Ovary (tissue), 3 donors: ENCODE measurements at regions not wholly inside any gene's neighbourhood (a gene's known extent, or its start where the extent isn't known, plus 50 kb on each side); places are given as distances from the start of the nearest gene placed in this dataset.

Experiments used
- POLR2A ChIP-seq: fragments of 450-650 bp; IDR thresholded peaks from one replicate; pipeline ENCODE4 v1.6.1; 2017; ENCODE audit warnings: antibody characterized with exemption, mild to moderate bottlenecking, moderate library complexity
- TF ChIP-seq, protein P1 (sequence below), 3 donors: fragments of 450-650 bp in 2 of 3; fragments of 200-600 bp in 1 of 3; IDR thresholded peaks; one replicate each; pipeline versions ENCODE4 v1.5.1 to v1.8.0; 2016 to 2022; ENCODE audit warnings: antibody characterized with exemption in 3 of 3, mild to moderate bottlenecking in 1 of 3
- donor health status: DM: no; HTN: no; CAD: no.

DNA sequence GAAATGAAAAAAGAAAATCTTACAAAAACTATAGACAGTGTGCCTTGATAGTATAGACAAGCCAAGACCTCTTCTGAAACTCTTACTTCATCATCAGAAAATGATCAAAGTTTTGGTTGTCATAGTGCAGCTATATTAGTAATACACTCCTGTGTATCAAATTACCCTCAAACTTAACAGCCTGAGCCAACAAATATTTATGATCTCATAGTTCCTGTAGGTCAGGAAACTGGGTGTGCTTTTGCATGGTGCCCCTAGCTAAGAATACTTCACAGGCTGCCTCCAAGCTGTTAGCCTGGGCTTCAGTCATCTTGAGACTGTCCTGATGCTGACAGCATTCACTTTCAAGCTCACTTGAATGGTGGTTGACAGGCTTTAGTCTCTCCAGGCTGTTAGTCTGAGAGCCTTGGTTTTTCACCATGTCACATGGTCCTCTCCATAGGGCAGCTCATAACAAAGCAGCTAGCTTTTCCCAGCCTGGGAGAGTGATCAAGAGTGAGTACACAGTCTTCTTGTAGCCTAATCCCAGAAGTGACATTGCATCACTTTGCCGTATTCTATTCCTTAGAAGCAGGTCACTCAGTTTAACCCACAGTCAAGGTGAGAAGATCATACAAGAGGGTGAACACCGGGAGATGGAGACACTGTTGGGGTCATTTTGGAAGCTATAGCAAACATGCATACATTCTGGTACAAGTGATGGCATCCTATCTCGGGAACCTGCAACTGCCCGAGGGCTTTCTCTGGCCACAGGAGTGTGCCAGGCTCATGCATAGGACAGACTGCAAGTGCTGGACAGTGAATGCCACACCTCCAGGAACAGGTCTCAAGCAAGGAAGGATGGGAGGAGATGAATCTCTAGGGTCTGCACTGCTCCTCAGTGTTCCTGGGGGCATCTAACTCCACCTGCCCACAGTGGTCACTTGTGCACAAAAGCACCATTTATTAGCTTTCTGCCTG, 173.4 kb upstream of the CADPS start:
- TF ChIP-seq, protein P1, sequence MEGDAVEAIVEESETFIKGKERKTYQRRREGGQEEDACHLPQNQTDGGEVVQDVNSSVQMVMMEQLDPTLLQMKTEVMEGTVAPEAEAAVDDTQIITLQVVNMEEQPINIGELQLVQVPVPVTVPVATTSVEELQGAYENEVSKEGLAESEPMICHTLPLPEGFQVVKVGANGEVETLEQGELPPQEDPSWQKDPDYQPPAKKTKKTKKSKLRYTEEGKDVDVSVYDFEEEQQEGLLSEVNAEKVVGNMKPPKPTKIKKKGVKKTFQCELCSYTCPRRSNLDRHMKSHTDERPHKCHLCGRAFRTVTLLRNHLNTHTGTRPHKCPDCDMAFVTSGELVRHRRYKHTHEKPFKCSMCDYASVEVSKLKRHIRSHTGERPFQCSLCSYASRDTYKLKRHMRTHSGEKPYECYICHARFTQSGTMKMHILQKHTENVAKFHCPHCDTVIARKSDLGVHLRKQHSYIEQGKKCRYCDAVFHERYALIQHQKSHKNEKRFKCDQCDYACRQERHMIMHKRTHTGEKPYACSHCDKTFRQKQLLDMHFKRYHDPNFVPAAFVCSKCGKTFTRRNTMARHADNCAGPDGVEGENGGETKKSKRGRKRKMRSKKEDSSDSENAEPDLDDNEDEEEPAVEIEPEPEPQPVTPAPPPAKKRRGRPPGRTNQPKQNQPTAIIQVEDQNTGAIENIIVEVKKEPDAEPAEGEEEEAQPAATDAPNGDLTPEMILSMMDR (IDR thresholded peaks at IDR 0.05) = no peak
- no peak for TF ChIP-seq POLR2A
